ENCODE measurements at regions not wholly inside any gene's neighbourhood (a gene's known extent, or its start where the extent isn't known, plus 50 kb on each side); places are given as distances from the start of the nearest gene placed in this dataset.

DNA sequence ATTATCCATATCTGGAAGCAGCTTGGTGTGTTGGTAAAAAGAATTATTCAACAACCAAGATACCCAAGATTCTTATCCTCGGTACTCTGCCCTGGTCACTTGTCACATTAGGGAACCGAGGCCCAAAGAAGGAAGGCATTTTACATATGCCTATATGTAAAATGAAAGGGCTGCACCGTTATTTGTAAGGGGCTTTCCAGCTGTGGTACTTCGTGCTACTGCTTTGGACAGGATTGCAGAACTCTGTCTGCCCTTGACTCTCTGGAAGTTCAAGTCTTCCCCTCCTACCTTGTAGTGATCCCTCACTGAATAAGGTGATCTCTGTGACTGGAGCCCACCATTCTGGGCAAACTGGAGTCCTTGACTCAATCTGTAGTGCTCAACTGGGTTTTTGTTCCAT lies 198.9 kb upstream of the TOPAZ1 start:
- no peaks in the 10 kb centered on the region for H3K36me3 Mint-ChIP-seq (ENCODE audit: insufficient read depth in 2 of 2)
- H3K27me3 Mint-ChIP-seq (ENCODE audit: low read depth), result peaks cover 29% of the 10 kb centered on the region
- no peak overlapping the region for H3K27ac Mint-ChIP-seq
- no peak for ATAC-seq (replicated peaks in 1 of 2)
- no peaks in the 10 kb centered on the region for H3K9me3 Mint-ChIP-seq
- H3K4me3 Mint-ChIP-seq, result no peak overlapping the region
- H3K4me1 Mint-ChIP-seq (ENCODE audit: low read depth), result peaks cover 14% of the 10 kb centered on the region
- DNase-seq, result no peak

DNA sequence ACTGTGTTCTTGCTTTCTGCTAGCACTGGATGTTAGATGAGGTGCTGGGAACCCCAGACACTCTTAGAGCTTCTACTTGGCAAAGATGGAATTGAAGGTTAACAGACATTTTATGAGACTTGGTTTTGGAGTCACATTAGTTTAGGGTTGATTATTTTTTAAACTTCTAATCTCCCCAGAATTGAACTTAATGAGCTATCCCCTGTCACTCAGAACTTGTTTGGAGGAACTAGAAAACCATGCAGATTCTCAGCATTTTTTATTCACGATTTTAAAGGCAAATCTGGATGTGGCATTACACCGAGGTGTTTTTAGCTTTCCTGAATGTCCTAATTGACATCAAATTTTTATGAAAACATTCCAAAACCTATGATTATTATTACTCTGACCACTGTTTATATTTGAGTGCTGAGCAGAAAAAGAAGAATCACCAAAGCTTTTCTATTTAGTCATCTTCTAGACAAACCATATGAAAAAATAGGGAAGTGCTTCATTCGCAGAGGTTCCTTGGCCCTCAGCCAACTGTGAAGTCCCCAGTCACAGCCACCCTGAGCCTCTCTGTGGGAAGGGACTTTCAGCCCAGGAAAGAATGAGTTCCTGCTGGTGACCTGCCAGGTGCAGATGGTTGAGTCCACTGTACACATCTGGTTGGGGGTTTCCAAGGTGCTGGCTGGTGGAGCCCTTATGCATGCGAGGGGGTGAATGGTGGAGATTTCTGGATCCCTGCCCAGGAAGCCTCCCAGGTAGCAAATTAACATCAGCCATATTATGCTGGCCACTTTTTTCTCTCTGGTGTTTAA lies 196.0 kb upstream of the TOPAZ1 start:
- DNase-seq, result peak; percentile 32 to 37
- H3K27me3 Mint-ChIP-seq (ENCODE audit: low read depth), result peaks cover 29% of the 10 kb centered on the region
- H3K27ac Mint-ChIP-seq, result no peak overlapping the region
- H3K9me3 Mint-ChIP-seq, result no peaks in the 10 kb centered on the region
- H3K36me3 Mint-ChIP-seq (ENCODE audit: insufficient read depth in 2 of 2), result no peaks in the 10 kb centered on the region
- H3K4me3 Mint-ChIP-seq, result no peak overlapping the region
- peaks cover 14% of the 10 kb centered on the region for H3K4me1 Mint-ChIP-seq (ENCODE audit: low read depth)
- peak; percentile 64 to 78 for ATAC-seq (replicated peaks in 1 of 2)

DNA sequence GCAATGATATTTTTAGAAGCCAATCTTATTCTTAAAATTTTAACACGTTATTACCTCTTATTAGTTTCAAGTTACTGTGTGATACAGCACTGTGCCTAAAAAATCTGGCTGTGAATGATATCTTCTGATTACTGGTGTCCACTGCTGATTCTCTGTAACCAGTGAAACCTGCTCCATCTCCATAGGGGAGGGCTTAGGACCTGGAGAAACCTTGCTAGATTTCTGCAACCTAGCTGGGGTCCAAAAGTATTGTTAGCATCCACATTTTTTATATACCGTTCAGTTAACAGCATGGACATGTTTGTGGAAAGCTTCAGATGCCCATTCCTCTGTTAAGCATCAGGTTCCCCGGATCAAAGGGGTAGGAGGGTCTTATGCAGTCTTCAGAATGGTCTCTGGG lies 193.9 kb upstream of the TOPAZ1 start:
- peaks cover 14% of the 10 kb centered on the region for H3K4me1 Mint-ChIP-seq (ENCODE audit: low read depth)
- H3K4me3 Mint-ChIP-seq, result no peak overlapping the region
- H3K27ac Mint-ChIP-seq, result no peak overlapping the region
- peaks cover 28% of the 10 kb centered on the region for H3K27me3 Mint-ChIP-seq (ENCODE audit: low read depth)
- DNase-seq (no peak), ATAC-seq (replicated peaks in 1 of 2) (no peak)
- no peaks in the 10 kb centered on the region for H3K9me3 Mint-ChIP-seq
- H3K36me3 Mint-ChIP-seq (ENCODE audit: insufficient read depth in 2 of 2), result no peaks in the 10 kb centered on the region

DNA sequence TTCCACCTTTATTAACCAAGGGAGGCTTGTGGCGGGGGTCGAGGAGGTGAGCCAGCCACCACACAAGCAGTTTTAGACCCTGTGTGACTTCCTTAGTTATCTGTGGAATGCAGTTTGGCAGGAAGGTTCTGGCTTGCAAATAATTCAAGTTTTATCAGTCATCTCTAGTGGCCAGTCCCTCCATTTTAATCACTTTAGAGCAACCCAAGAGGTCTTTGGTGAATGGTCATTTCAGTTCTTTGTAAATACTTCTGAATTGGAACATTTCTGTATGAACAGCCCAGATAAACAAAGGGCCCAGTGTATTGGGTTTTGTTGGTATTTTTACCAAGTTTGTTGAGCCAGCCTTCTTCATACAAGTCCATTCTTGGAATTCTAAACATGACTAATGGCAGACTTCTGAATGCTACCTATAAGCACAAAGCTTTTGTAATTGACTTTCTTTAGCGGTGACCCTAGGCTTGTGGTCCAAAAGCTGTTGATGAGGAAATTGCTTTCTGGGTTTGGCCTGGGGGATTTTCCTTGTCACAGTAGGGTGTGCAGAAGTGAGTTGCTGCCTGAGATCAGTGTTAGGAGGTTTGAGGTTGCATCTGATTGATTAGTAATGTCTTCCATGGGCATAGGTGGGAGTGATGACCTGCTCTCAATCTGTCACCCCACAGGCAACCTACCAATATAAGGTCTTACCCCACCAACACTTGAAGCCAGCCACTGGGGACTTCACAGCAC lies 193.3 kb upstream of the TOPAZ1 start:
- Mint-ChIP-seq H3K9me3 (no peaks in the 10 kb centered on the region), H3K27ac (no peak overlapping the region), H3K27me3 (ENCODE audit: low read depth) (peaks cover 29% of the 10 kb centered on the region), H3K4me1 (ENCODE audit: low read depth) (peaks cover 14% of the 10 kb centered on the region), H3K4me3 (no peak overlapping the region), H3K36me3 (ENCODE audit: insufficient read depth in 2 of 2) (no peaks in the 10 kb centered on the region)
- no peak for DNase-seq
- ATAC-seq (replicated peaks in 1 of 2), result no peak

DNA sequence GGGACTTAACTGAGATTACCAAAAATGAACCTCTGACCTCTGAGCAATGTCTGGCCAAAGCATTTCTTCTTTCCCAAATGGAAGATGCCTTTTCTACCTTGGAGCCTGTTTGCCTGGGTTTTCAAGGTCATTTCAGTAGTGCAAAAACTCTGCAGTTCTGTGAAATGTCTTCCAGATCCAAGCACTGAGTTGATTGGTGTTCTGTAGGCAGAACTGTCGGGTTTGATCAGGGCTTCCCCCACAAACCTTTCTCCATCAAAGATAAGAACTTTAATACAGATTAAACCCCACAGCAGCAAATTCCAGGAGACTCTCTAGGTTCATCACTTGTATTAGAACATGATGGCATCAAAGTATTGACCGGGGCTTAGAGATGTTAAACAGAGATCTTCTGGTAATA lies 192.7 kb upstream of the TOPAZ1 start:
- Mint-ChIP-seq H3K27me3 (ENCODE audit: low read depth) (peaks cover 35% of the 10 kb centered on the region), H3K4me3 (no peak overlapping the region), H3K4me1 (ENCODE audit: low read depth) (peaks cover 14% of the 10 kb centered on the region), H3K27ac (no peak overlapping the region), H3K9me3 (no peaks in the 10 kb centered on the region), H3K36me3 (ENCODE audit: insufficient read depth in 2 of 2) (no peaks in the 10 kb centered on the region)
- DNase-seq (no peak), ATAC-seq (replicated peaks in 1 of 2) (no peak)

DNA sequence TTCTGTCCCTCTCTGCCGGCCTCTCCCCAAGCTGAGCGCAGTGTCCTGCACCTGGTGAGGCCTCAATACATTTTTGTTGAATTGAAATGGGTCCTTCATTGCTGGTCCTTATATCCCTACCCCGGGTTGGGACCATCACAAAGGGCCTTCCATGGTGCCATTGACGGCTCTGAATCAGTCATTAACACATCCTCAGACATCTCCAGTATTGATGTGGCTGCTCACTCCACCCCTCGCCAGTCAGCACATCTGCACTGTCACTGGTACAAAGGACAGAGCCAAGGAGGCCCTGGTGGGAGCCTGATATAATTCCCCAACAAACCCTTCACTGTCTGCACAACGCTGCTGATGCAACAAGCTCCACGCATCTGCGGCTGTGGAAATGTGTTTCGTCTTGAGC lies 191.6 kb upstream of the TOPAZ1 start:
- no peaks in the 10 kb centered on the region for H3K9me3 Mint-ChIP-seq
- ATAC-seq (replicated peaks in 1 of 2) (no peak), DNase-seq (no peak)
- peaks cover 12% of the 10 kb centered on the region for H3K4me1 Mint-ChIP-seq (ENCODE audit: low read depth)
- H3K27me3 Mint-ChIP-seq (ENCODE audit: low read depth), result peaks cover 37% of the 10 kb centered on the region
- H3K27ac Mint-ChIP-seq, result no peak overlapping the region
- H3K4me3 Mint-ChIP-seq, result no peak overlapping the region
- no peaks in the 10 kb centered on the region for H3K36me3 Mint-ChIP-seq (ENCODE audit: insufficient read depth in 2 of 2)

DNA sequence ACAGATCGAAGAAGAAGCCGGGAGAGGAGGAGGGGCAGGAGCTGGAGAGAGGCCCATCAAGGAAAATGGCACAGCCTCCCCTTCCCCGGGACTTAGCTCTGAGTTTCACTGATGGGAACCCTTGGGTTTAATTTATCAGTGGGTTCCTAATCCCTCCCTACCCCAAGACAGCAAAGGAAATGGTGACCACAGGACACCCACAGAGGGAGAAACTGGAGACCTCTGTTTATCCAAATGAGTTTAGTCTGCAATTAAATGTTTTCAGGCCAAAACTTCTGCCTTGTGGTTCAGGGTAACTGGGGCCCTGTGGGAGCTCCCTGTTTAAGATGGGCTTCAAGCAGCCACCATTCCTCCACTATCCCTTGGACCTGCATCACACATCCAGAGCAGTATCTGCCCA lies 190.8 kb upstream of the TOPAZ1 start:
- Mint-ChIP-seq H3K9me3 (no peaks in the 10 kb centered on the region), H3K36me3 (ENCODE audit: insufficient read depth in 2 of 2) (no peaks in the 10 kb centered on the region), H3K4me3 (no peak overlapping the region), H3K27me3 (ENCODE audit: low read depth) (peaks cover 37% of the 10 kb centered on the region), H3K4me1 (ENCODE audit: low read depth) (peaks cover 5% of the 10 kb centered on the region), H3K27ac (no peak overlapping the region)
- ATAC-seq (replicated peaks in 1 of 2), result no peak
- no peak for DNase-seq

DNA sequence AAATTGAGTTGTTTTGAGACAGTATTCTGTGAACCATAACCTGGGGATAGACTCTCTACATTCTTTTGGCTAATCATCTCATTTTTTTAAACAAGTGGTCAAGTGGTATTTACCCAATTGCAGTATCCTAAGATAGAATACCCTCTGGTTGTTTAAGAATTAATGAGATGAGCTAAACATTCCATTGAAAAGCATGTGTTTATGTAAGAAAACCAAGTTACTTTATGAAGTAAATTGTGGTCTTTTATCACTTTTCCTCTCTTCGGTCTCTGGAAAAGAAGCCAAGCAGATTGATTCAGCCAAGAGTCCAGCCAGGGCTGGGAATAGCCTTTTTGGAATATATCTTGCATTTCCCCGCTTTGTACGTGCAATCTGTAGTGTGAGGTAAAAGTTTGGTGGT lies 185.7 kb upstream of the TOPAZ1 start:
- no peaks in the 10 kb centered on the region for H3K36me3 Mint-ChIP-seq (ENCODE audit: insufficient read depth in 2 of 2)
- H3K4me3 Mint-ChIP-seq, result no peak overlapping the region
- no peaks in the 10 kb centered on the region for H3K9me3 Mint-ChIP-seq
- DNase-seq (no peak), ATAC-seq (replicated peaks in 1 of 2) (no peak)
- no peak overlapping the region for H3K27ac Mint-ChIP-seq
- peaks cover 32% of the 10 kb centered on the region for H3K4me1 Mint-ChIP-seq (ENCODE audit: low read depth)
- H3K27me3 Mint-ChIP-seq (ENCODE audit: low read depth), result peaks cover 66% of the 10 kb centered on the region

DNA sequence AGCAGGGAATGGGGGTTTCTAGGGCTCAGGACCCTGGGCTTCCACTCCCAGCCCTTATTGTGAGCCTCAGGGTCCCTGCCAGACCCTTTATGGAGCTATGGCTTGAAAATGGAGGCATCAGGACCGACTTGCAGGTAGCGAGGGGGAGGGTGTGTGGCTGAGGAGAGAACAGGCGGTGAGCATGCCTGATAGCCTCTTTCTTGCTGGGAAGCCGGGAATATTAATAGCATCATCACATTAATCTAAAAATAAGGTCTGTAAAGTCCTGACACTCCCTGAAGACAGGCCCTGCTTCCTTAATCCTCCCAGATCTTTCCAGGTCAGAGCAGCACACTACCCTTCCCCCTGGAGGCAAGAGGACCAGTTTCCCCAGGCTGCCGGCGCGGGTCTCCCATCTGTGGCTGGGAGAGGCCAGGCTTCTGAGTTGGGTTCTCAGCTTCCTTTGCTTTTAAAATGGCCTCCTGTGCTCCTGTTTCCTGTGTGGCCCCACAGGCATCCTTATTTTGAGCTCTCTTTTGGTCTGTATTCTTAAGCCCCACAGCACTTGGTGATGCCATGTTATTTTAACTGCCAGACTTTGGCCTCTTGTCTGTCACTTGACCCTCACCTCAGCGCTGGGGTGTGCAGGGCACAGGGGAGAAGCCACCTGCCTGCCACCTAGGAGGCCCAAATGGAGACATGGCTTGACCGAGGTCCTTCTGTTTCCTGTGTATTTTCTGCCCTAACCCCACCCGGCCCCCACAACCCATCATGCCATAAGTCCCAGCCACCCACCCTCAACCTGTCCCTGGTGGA lies 185.0 kb upstream of the TOPAZ1 start:
- no peaks in the 10 kb centered on the region for H3K36me3 Mint-ChIP-seq (ENCODE audit: insufficient read depth in 2 of 2)
- H3K27me3 Mint-ChIP-seq (ENCODE audit: low read depth), result peaks cover 60% of the 10 kb centered on the region
- H3K4me1 Mint-ChIP-seq (ENCODE audit: low read depth), result peaks cover 37% of the 10 kb centered on the region
- ATAC-seq (replicated peaks in 1 of 2) (no peak), DNase-seq (no peak)
- no peak overlapping the region for H3K27ac Mint-ChIP-seq
- no peak overlapping the region for H3K4me3 Mint-ChIP-seq
- H3K9me3 Mint-ChIP-seq, result no peaks in the 10 kb centered on the region

DNA sequence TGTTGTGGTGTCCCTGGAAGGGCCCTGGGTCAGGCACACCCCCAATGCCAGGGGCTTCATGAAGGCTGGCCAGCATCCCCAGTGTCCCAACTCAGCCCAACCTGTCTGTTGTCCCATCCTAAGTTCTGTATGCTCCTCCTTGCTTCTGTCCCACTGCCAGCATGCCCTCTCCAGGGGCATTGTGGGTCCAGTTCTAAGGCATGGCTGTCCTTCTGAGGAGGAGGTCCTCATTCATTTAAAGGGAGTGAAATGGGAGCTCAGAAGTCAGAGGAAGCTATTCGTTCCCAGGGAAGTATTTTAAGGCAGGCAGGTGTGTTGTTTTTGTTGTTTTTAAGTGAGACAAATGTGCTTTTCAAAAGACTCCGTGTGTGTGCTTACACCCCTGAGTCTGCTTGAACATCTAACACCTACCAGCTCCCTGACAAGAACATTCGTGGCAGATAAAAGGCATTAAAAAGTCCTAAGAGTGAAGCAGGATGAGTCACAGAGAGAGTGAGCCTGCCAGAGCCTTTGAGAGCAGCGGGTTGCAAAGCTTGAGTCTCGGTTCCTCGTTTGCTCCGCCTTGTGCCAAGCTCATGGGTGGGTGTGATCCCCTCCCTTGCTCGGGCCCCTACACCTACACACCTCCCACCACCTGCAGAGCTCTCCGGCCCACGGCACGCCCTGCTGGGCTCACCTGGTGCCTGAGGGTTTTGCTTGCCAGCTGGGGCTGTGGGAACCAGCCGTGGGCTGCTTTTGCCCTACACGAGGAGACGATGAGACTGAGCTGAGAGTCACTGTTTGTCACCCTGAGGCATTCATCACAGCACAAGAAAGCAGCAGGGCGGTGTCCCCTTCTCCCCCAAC lies 183.4 kb upstream of the TOPAZ1 start:
- H3K9me3 Mint-ChIP-seq, result no peaks in the 10 kb centered on the region
- H3K4me1 Mint-ChIP-seq (ENCODE audit: low read depth), result peaks cover 37% of the 10 kb centered on the region
- H3K4me3 Mint-ChIP-seq, result peak overlapping the region; percentile 71 to 74
- no peaks in the 10 kb centered on the region for H3K36me3 Mint-ChIP-seq (ENCODE audit: insufficient read depth in 2 of 2)
- H3K27ac Mint-ChIP-seq, result no peak overlapping the region
- peaks cover 61% of the 10 kb centered on the region for H3K27me3 Mint-ChIP-seq (ENCODE audit: low read depth)
- ATAC-seq (replicated peaks in 1 of 2) (peak; percentile 84), DNase-seq (peak; percentile 19 to 35)

DNA sequence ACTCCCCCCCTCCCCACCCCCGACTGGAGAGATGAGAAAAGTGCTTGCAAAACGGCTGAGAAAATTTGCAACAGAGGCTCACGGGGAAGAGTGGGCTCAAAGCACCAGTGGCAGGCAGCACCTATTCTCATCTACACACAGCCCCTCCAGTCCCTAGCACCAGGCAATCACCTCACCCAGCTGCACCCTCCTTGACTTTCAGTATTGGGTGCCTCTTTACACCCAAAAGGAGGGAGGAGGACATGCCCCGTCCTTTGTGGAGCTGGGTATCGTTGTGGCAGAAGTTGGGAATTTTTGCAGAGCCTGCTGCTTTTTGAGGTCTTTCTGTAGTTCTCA lies 182.8 kb upstream of the TOPAZ1 start:
- peak; percentile 34 to 36 for ATAC-seq (replicated peaks in 1 of 2)
- Mint-ChIP-seq H3K36me3 (ENCODE audit: insufficient read depth in 2 of 2) (no peaks in the 10 kb centered on the region), H3K27me3 (ENCODE audit: low read depth) (peaks cover 62% of the 10 kb centered on the region), H3K27ac (no peak overlapping the region), H3K9me3 (no peaks in the 10 kb centered on the region), H3K4me3 (no peak overlapping the region), H3K4me1 (ENCODE audit: low read depth) (peaks cover 37% of the 10 kb centered on the region)
- no peak for DNase-seq

DNA sequence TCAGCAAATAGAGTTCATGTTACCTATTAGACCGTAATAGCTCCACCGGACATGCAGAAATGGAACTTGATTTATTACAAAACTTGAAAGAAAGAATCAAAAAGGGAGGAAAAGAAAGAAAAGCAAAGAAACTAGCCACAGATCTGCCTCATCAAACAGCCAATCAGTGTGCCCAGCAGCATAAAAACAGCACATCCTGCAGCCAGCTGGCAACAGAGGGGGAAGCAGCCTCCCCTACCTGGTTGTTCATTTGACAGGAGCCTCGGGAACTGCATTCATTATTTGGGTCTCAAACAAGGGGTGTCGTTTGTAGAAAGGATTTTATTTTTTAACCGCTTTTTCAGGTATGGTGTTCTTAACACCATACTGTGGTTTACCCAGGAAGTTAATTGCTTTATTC lies 181.5 kb upstream of the TOPAZ1 start:
- no peak for ATAC-seq (replicated peaks in 1 of 2)
- Mint-ChIP-seq H3K27ac (no peak overlapping the region), H3K4me3 (no peak overlapping the region), H3K9me3 (no peaks in the 10 kb centered on the region), H3K36me3 (ENCODE audit: insufficient read depth in 2 of 2) (no peaks in the 10 kb centered on the region), H3K27me3 (ENCODE audit: low read depth) (peaks cover 65% of the 10 kb centered on the region), H3K4me1 (ENCODE audit: low read depth) (peaks cover 37% of the 10 kb centered on the region)
- no peak for DNase-seq

Measured in activated T-cell treated with anti-CD3 and anti-CD28 coated beads, Interleukin-2, amount 50 U/mL, for 72 hours (primary cell).